ENCODE measurements at regions not wholly inside any gene's neighbourhood (a gene's known extent, or its start where the extent isn't known, plus 50 kb on each side); places are given as distances from the start of the nearest gene placed in this dataset.

DNA sequence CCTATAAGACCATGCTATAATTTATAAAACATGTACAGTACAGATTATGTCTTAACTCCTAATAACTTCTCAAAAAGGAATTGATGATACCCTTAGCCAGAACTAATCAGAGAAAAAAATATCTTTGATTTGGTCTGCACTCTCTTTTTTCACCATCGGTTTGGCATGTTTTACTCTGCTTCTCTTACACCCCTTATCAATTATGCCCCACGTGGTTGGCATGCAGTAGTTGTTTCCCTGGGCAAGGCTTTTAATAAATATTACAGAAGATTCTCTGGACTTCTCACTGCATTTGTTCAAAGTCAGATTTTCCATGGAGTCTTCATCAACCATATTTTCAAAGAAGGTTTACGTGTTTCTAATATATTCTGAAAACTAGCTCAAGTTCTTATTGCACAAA lies 167.4 kb upstream of the LRIG3 start:
- no peaks in the 10 kb centered on the region for H3K4me1 ChIP-seq (ENCODE audit: control insufficient read depth, low read length)
- no peaks in the 10 kb centered on the region for H3K36me3 ChIP-seq (ENCODE audit: control insufficient read depth, low read length)
- H3F3A ChIP-seq (ENCODE audit: control insufficient read depth, insufficient read depth): no peaks in the 10 kb centered on the region
- no peak overlapping the region for H3K4me2 ChIP-seq (ENCODE audit: low read length)
- H3K27me3 ChIP-seq (ENCODE audit: control insufficient read depth, low read length): no peaks in the 10 kb centered on the region
- no peak overlapping the region for H3K4me3 ChIP-seq (ENCODE audit: low read length)
- H4K20me1 ChIP-seq (ENCODE audit: control insufficient read depth, insufficient read depth, low read depth, low read length): no peaks in the 10 kb centered on the region
- no peaks in the 10 kb centered on the region for H3K79me2 ChIP-seq (ENCODE audit: control insufficient read depth, low read length)
- no peaks in the 10 kb centered on the region for H3K9me3 ChIP-seq (ENCODE audit: control insufficient read depth, insufficient read depth, low read length)
- H3K9me2 ChIP-seq (replicated peaks; ENCODE audit: control insufficient read depth, low read length): no peaks in the 10 kb centered on the region
- no peak for TF ChIP-seq CTCF (IDR thresholded peaks at IDR 0.05; ENCODE audit: low read depth, low read length, poor library complexity, severe bottlenecking)
- H3K27ac ChIP-seq (ENCODE audit: low read depth, low read length): no peak overlapping the region

GRCh38 chr12:59087077-59087673 lies 166.9 kb upstream of the LRIG3 start:
- no peak for TF ChIP-seq CTCF (IDR thresholded peaks at IDR 0.05; ENCODE audit: low read depth, low read length, poor library complexity, severe bottlenecking)
- no peak for TF ChIP-seq EZH2phosphoT487 (IDR thresholded peaks at IDR 0.05; ENCODE audit: borderline replicate concordance, low read length)
- H3K4me1 ChIP-seq (ENCODE audit: control insufficient read depth, low read length): no peaks in the 10 kb centered on the region
- H3K4me3 ChIP-seq (ENCODE audit: low read length): no peak overlapping the region
- H3F3A ChIP-seq (ENCODE audit: control insufficient read depth, insufficient read depth): no peaks in the 10 kb centered on the region
- H3K27me3 ChIP-seq (ENCODE audit: control insufficient read depth, low read length): no peaks in the 10 kb centered on the region
- no peaks in the 10 kb centered on the region for H3K9me3 ChIP-seq (ENCODE audit: control insufficient read depth, insufficient read depth, low read length)
- no peaks in the 10 kb centered on the region for H3K36me3 ChIP-seq (ENCODE audit: control insufficient read depth, low read length)
- no peaks in the 10 kb centered on the region for H3K79me2 ChIP-seq (ENCODE audit: control insufficient read depth, low read length)
- no peaks in the 10 kb centered on the region for H4K20me1 ChIP-seq (ENCODE audit: control insufficient read depth, insufficient read depth, low read depth, low read length)
- H3K9me2 ChIP-seq (replicated peaks; ENCODE audit: control insufficient read depth, low read length): no peaks in the 10 kb centered on the region
- no peak overlapping the region for H3K4me2 ChIP-seq (ENCODE audit: low read length)
- no peak overlapping the region for H3K27ac ChIP-seq (ENCODE audit: low read depth, low read length)

DNA sequence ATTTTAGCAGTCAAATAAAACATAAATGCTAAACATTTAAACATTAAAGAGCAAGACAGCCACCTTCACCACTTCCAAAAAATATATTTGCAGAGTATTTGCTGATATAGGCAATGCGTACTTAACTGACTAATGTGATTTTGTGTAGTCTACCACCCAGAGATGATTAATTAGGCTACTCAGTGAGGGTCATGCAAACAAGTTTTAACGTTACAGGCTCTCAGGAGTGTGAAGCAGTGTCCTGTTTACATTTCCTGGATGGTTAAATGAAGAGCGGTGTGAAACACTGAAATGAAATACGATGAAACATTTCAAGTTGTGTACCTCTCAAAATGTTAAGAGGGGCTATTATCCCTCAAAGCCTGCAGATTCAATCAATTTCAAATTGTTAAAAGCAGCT lies 165.8 kb upstream of the LRIG3 start:
- no peaks in the 10 kb centered on the region for H3K4me1 ChIP-seq (ENCODE audit: control insufficient read depth, low read length)
- H3K36me3 ChIP-seq (ENCODE audit: control insufficient read depth, low read length): no peaks in the 10 kb centered on the region
- H3K9me3 ChIP-seq (ENCODE audit: control insufficient read depth, insufficient read depth, low read length): no peaks in the 10 kb centered on the region
- H4K20me1 ChIP-seq (ENCODE audit: control insufficient read depth, insufficient read depth, low read depth, low read length): no peaks in the 10 kb centered on the region
- no peaks in the 10 kb centered on the region for H3K27me3 ChIP-seq (ENCODE audit: control insufficient read depth, low read length)
- TF ChIP-seq EZH2phosphoT487 (IDR thresholded peaks at IDR 0.05; ENCODE audit: borderline replicate concordance, low read length) (no peak), CTCF (IDR thresholded peaks at IDR 0.05; ENCODE audit: low read depth, low read length, poor library complexity, severe bottlenecking) (no peak)
- H3K79me2 ChIP-seq (ENCODE audit: control insufficient read depth, low read length): no peaks in the 10 kb centered on the region
- no peak overlapping the region for H3K4me2 ChIP-seq (ENCODE audit: low read length)
- H3K27ac ChIP-seq (ENCODE audit: low read depth, low read length): no peak overlapping the region
- H3F3A ChIP-seq (ENCODE audit: control insufficient read depth, insufficient read depth): no peaks in the 10 kb centered on the region
- H3K9me2 ChIP-seq (replicated peaks; ENCODE audit: control insufficient read depth, low read length): no peaks in the 10 kb centered on the region
- H3K4me3 ChIP-seq (ENCODE audit: low read length): no peak overlapping the region
